A549 (cell line): ENCODE measurements at regions not wholly inside any gene's neighbourhood (a gene's known extent, or its start where the extent isn't known, plus 50 kb on each side); places are given as distances from the start of the nearest gene placed in this dataset.

Experiments used
- ATAC-seq, 2 experiments: fragments of 200-7000 bp in 1 of 2; fragments of >200 bp in 1 of 2; cut with Nextera tagmentation in 1 of 2; cut with Tn5 transposase in 1 of 2; 3 replicates each; pipeline versions ENCODE4 v1.8.0 to v1.9.1; 2018 to 2020; ENCODE audit warnings: mild to moderate bottlenecking in 1 of 2, moderate library complexity in 1 of 2
- CTCF ChIA-PET: fragments of 300-600 bp; sonication (Branson Sonifier 250); formaldehyde crosslinking; extraction: SDS; loops from one replicate; lab custom pipeline; 2021; ENCODE audit warnings: antibody characterized with exemption, inconsistent platforms; lab: Yijun Ruan, JAX
- POLR2A ChIA-PET: fragments of 350-600 bp; formaldehyde crosslinking; extraction: SDS; loops from one replicate; lab custom pipeline; 2021; ENCODE audit warnings: antibody characterized with exemption, inconsistent platforms; lab: Yijun Ruan, JAX
- DNase-seq, 2 experiments: peaks; one replicate each; pipeline versions ENCODE4 v3.0.0 to v3.0.0-alpha.2; 2011 to 2016; ENCODE audit warnings: low read depth in 1 of 2, low spot score in 1 of 2
- FAIRE-seq: peaks from 2 replicates; lab custom pipeline; 2011; peaks lifted over from hg19 to GRCh38; lab: Jason Lieb, UNC
- H3K27ac ChIP-seq, 2 experiments: fragments of >200 bp; sonication (Bioruptor Twin); formaldehyde crosslinking; 3 replicates each; pipeline ENCODE4 v1.5.1; 2016 to 2017
- H3K4me1 ChIP-seq: fragments of >200 bp; sonication (Bioruptor Twin); formaldehyde crosslinking; 3 replicates; pipeline ENCODE4 v1.6.1; 2016
- H3K4me2 ChIP-seq: fragments of >200 bp; sonication (Bioruptor Twin); formaldehyde crosslinking; 3 replicates; pipeline ENCODE4 v1.6.1; 2016
- H3K4me3 ChIP-seq: fragments of >200 bp; sonication (Bioruptor Twin); formaldehyde crosslinking; 3 replicates; pipeline ENCODE4 v1.5.1; 2016
- H3K9me3 ChIP-seq: fragments of >200 bp; sonication (Bioruptor Twin); formaldehyde crosslinking; 3 replicates; pipeline ENCODE4 v1.6.1; 2016
- BHLHE40 ChIP-seq: IDR thresholded peaks from 2 replicates; pipeline ENCODE4 v1.6.1; 2012; ENCODE audit warnings: low read depth, low read length, inconsistent platforms
- CBX2 ChIP-seq: fragments of 200-600 bp; sonication (generic); IDR thresholded peaks from 2 replicates; pipeline ENCODE4 v1.6.1; 2016; ENCODE audit warnings: low read depth, mild to moderate bottlenecking, borderline replicate concordance
- CBX8 ChIP-seq: fragments of 200-600 bp; sonication (generic); IDR thresholded peaks from 2 replicates; pipeline ENCODE4 v1.6.1; 2016
- CEBPB ChIP-seq, 2 experiments: fragments of >200 bp in 1 of 2; sonication (Bioruptor Twin) in 1 of 2; formaldehyde crosslinking in 1 of 2; IDR thresholded peaks; 2 replicates each; pipeline ENCODE4 v1.6.1; 2012 to 2016
- CHD2 ChIP-seq: fragments of 150-350 bp; IDR thresholded peaks from 2 replicates; pipeline ENCODE4 v1.6.1; 2014; ENCODE audit warnings: low read length; ENCODE audit not compliant: partially characterized antibody
- EHF ChIP-seq: fragments of 250-450 bp; sonication (Bioruptor Pico); IDR thresholded peaks from 2 replicates; pipeline ENCODE4 v1.5.0; 2020; ENCODE audit warnings: mild to moderate bottlenecking
- FOSB ChIP-seq: fragments of 250-450 bp; sonication (Bioruptor Pico); IDR thresholded peaks from 2 replicates; pipeline ENCODE4 v1.5.0; 2020; ENCODE audit warnings: mild to moderate bottlenecking, moderate library complexity
- HDAC2 ChIP-seq: fragments of 200-600 bp; sonication (generic); IDR thresholded peaks from 2 replicates; pipeline ENCODE4 v1.6.1; 2016
- HOXB5 ChIP-seq: fragments of 250-450 bp; sonication (Bioruptor Pico); IDR thresholded peaks from 2 replicates; pipeline ENCODE4 v1.5.0; 2020; ENCODE audit warnings: mild to moderate bottlenecking, moderate library complexity
- KDM1A ChIP-seq: fragments of 200-600 bp; sonication (generic); IDR thresholded peaks from 2 replicates; pipeline ENCODE4 v1.6.1; 2016; ENCODE audit warnings: low read depth, mild to moderate bottlenecking
- KDM5A ChIP-seq: fragments of 200-600 bp; sonication (generic); IDR thresholded peaks from 2 replicates; pipeline ENCODE4 v1.6.1; 2016; ENCODE audit warnings: antibody characterized with exemption, mild to moderate bottlenecking
- MAZ ChIP-seq: fragments of 150-350 bp; IDR thresholded peaks from 2 replicates; pipeline ENCODE4 v1.6.1; 2014; ENCODE audit warnings: antibody characterized with exemption, low read depth, low read length, borderline replicate concordance
- MYC ChIP-seq: IDR thresholded peaks from 2 replicates; pipeline ENCODE4 v1.6.1; 2012; ENCODE audit warnings: mild to moderate bottlenecking, inconsistent platforms, low read length, improper control_type of control experiment, borderline replicate concordance
- NFE2L2 ChIP-seq: fragments of 150-350 bp; conservative IDR thresholded peaks from 2 replicates; pipeline ENCODE4 v1.6.1; 2014; ENCODE audit warnings: low read length
- POLR2A ChIP-seq: IDR thresholded peaks from 2 replicates; pipeline ENCODE4 v1.6.1; 2012; ENCODE audit warnings: mild to moderate bottlenecking, low read length
- RAD21 ChIP-seq, 2 experiments: fragments of >200 bp in 1 of 2; sonication (Bioruptor Twin) in 1 of 2; formaldehyde crosslinking in 1 of 2; IDR thresholded peaks in 1 of 2; conservative IDR thresholded peaks in 1 of 2; 2 replicates in 1 of 2; 3 replicates in 1 of 2; pipeline ENCODE4 v1.6.1; 2012 to 2018; ENCODE audit warnings: inconsistent platforms in 1 of 2
- RARB ChIP-seq: fragments of 250-450 bp; sonication (Bioruptor Pico); IDR thresholded peaks from 2 replicates; pipeline ENCODE4 v1.8.0; 2021; ENCODE audit warnings: mild to moderate bottlenecking, moderate library complexity
- RNF2 ChIP-seq: fragments of 200-600 bp; sonication (generic); IDR thresholded peaks from 2 replicates; pipeline ENCODE4 v1.6.1; 2016; ENCODE audit warnings: low read depth, mild to moderate bottlenecking, antibody characterized with exemption, moderate library complexity, borderline replicate concordance
- TP53 ChIP-seq: fragments of 250-450 bp; sonication (Bioruptor Pico); IDR thresholded peaks from 2 replicates; pipeline ENCODE4 v1.5.0; 2021; ENCODE audit warnings: mild to moderate bottlenecking, moderate library complexity
- ZC3H11A ChIP-seq: fragments of 450-650 bp; IDR thresholded peaks from 2 replicates; pipeline ENCODE4 v1.6.1; 2014; ENCODE audit warnings: antibody characterized with exemption, mild to moderate bottlenecking
- ZFP36 ChIP-seq: fragments of 450-650 bp; IDR thresholded peaks from 2 replicates; pipeline ENCODE4 v1.6.1; 2014; ENCODE audit warnings: borderline replicate concordance; ENCODE audit not compliant: partially characterized antibody
- ZNF302 ChIP-seq: fragments of 250-450 bp; sonication (Bioruptor Pico); IDR thresholded peaks from 2 replicates; pipeline ENCODE4 v1.9.0; 2021; ENCODE audit warnings: inconsistent platforms, mild to moderate bottlenecking, moderate library complexity
- WGBS: methylation state at CpG from one replicate; pipeline ENCODE4 v1.1.6; 2017; ENCODE audit errors: missing lambda C conversion rate; 5-methylcytosine and 5-hydroxymethylcytosine counted together
- TF ChIP-seq, protein P1 (sequence below): fragments of 250-450 bp; sonication (Bioruptor Pico); IDR thresholded peaks from 2 replicates; pipeline ENCODE4 v1.5.0; 2020; ENCODE audit warnings: low read depth, mild to moderate bottlenecking, moderate library complexity
- TF ChIP-seq, protein P2 (sequence below): fragments of 150-350 bp; IDR thresholded peaks from 2 replicates; pipeline ENCODE4 v1.6.1; 2014; ENCODE audit warnings: low read depth, mild to moderate bottlenecking, low read length
- TF ChIP-seq, protein P3 (sequence below): fragments of >200 bp; sonication (Bioruptor Twin); formaldehyde crosslinking; IDR thresholded peaks from 3 replicates; pipeline ENCODE4 v1.5.1; 2016
- TF ChIP-seq, protein P4 (sequence below): IDR thresholded peaks from 2 replicates; pipeline ENCODE4 v1.6.1; 2012

DNA sequence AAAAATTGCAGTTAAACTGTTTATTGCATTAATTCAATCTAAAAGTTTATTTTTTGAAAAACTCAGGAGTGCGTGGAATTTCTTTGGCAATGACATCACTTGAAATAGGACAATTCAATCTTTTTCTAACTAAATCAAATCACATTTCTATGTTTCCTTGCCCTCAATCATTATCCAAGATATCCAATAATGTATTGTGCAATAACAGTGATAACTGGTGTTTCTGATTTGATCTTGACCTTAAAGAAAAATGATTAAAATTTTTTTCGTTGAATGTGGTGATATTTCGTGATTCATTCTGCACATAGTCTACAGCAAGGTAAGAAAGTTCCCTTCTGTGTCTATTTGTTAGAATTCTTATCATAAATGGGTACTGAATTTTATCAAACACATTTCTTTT, 163.2 kb downstream of the SPCS3 start:
- no peak overlapping the region for H3K4me2 ChIP-seq
- H3K9me3 ChIP-seq: no peaks in the 10 kb centered on the region
- no peak for FAIRE-seq
- H3K27ac ChIP-seq: no peak overlapping the region
- TF ChIP-seq CEBPB (IDR thresholded peaks at IDR 0.05) (0 out of 4 replicates have a peak, but pooled peaks of 1 of the 2 experiments have one; percentile 11), TP53 (no peak), ZNF302 (no peak), RAD21 (conservative IDR thresholded peaks at IDR 0.05 in 1 of 2, IDR thresholded peaks at IDR 0.05 in 1 of 2) (no peak), RNF2 (no peak)
- TF ChIP-seq, all 56 proteins: peak for 1
- 44% methylated on average over 3 of the region's 3 CpGs for WGBS
- ChIA-PET CTCF (no interaction called here), POLR2A (no interaction called here)
- DNase-seq: no peak
- Histone ChIP-seq H3K4me1 (no peaks in the 10 kb centered on the region), H3K4me3 (no peak overlapping the region)
- ATAC-seq: no peak

DNA sequence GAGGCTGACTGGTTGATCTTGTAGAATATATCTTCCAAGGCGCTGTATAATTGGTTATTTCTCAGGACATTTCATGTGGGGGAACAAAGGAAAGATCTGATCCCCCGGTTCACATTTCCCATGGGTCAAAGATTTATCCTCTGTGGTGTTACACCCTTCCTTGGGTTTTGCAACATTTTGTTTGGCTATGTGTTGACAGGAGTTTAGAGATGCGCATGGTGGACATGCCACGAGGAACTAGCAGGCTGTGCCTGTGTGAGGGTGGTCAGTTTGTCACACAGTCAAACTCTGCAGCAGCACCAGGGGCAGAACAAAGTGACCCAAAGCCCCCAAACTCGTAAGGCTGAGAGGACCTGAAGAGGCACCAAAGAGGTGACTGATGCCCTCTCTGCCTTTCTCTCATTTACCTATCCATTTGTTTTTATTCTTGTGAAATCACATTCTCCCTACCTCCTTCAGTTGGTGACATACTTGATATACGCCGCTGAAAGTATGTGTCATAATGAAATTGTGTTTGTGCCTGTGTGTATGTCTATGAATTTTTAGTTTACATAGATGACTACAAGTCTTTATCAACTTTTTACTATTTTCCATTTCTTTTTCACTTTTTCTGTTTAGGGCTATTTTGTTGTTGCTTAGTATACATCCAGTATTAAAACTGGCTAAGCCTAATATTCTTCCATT, 164.7 kb downstream of the SPCS3 start:
- H3K9me3 ChIP-seq: no peaks in the 10 kb centered on the region
- FAIRE-seq: no peak
- no peak overlapping the region for H3K4me2 ChIP-seq
- ChIA-PET POLR2A (no interaction called here), CTCF (no interaction called here)
- H3K4me3 ChIP-seq: no peak overlapping the region
- H3K4me1 ChIP-seq: no peaks in the 10 kb centered on the region
- WGBS: 69% methylated on average over 7 of the region's 7 CpGs
- no peak for DNase-seq
- no peak overlapping the region for H3K27ac ChIP-seq
- TF ChIP-seq, protein P1, sequence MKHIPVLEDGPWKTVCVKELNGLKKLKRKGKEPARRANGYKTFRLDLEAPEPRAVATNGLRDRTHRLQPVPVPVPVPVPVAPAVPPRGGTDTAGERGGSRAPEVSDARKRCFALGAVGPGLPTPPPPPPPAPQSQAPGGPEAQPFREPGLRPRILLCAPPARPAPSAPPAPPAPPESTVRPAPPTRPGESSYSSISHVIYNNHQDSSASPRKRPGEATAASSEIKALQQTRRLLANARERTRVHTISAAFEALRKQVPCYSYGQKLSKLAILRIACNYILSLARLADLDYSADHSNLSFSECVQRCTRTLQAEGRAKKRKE: no peak
- TF ChIP-seq ZNF302 (no peak), POLR2A (no peak)
- ATAC-seq: no peak

DNA sequence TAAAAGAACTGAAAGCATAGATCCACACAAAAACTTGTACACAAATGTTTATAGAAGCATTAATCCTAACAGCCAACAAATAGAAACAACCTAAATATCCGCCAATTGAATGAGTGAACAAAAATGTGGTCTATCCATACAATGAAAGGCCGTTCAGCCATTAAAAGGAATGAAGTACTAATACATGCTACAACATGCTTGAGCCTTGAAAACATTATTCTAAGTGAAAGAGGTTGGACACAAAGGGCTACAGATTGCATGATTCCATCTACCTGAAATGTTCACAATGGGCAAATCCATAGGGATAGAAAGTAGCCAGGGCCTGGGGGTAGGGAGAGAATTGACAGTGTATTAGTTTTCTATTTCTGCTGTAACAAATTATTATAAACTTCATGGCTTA, 169.2 kb downstream of the SPCS3 start:
- TF ChIP-seq CBX2 (no peak), EHF (CRISPR knock-in tag) (no peak), ZC3H11A (no peak), HDAC2 (no peak), RARB (CRISPR knock-in tag) (no peak), HOXB5 (no peak), CHD2 (no peak), RAD21 (conservative IDR thresholded peaks at IDR 0.05 in 1 of 2, IDR thresholded peaks at IDR 0.05 in 1 of 2) (no peak), CBX8 (no peak), FOSB (CRISPR knock-in tag) (no peak), ZFP36 (no peak), KDM5A (no peak), BHLHE40 (no peak), POLR2A (no peak)
- CTCF ChIA-PET: no interaction called here
- POLR2A ChIA-PET: no interaction called here
- H3K4me2 ChIP-seq: no peak overlapping the region
- no peak overlapping the region for H3K27ac ChIP-seq
- WGBS: 63% methylated on average over 2 of the region's 2 CpGs
- H3K9me3 ChIP-seq: no peaks in the 10 kb centered on the region
- ATAC-seq (no peak), FAIRE-seq (no peak), DNase-seq (no peak)
- no peak overlapping the region for H3K4me3 ChIP-seq
- H3K4me1 ChIP-seq: no peaks in the 10 kb centered on the region

DNA sequence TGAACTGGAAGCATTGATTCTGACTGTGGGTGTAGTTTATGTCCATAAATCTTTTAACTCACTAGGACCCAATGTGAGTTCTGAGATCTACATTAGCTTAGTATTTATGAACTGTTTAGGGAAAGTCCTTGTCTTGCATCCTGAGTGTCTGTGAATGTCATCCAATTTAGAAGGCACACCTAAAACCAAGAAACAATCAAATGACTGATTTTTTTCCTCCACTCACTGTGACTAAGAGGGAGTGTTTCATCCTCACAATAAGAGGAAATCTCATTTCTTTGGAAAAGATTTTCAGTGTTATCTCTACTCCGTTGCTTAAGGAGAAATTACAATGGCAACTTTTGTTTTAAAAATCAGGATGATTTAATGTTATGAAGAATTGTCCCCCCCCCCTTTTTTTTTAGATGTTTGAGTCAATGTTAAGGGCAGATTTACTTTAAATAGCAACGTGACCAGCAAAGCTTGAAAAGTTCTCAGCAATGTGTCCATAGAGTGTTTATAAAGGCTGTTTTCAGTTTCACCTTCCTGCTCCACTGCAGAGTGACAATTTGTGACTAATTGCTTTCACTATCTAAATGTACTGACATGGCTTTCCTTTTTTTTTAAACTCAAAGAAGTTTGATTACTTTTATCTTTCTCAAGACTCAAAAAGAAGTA, 173.0 kb downstream of the SPCS3 start:
- ChIA-PET CTCF (no interaction called here), POLR2A (no interaction called here)
- DNase-seq: no peak
- Histone ChIP-seq H3K4me2 (peak overlapping the region; percentile 21; the same call in 1 of the 3 replicates), H3K9me3 (no peaks in the 10 kb centered on the region), H3K27ac (no peak overlapping the region; a peak in 1 of 6 replicates), H3K4me3 (no peak overlapping the region), H3K4me1 (no peaks in the 10 kb centered on the region)
- WGBS: 57% methylated on average over 2 of the region's 2 CpGs
- no peak for FAIRE-seq
- no peak for ATAC-seq
- TF ChIP-seq, protein P1: no peak
- TF ChIP-seq BHLHE40 (no peak), KDM1A (no peak), MAZ (no peak), NFE2L2 (no peak), CEBPB (IDR thresholded peaks at IDR 0.05) (no peak), MYC (no peak)
- TF ChIP-seq, protein P2, sequence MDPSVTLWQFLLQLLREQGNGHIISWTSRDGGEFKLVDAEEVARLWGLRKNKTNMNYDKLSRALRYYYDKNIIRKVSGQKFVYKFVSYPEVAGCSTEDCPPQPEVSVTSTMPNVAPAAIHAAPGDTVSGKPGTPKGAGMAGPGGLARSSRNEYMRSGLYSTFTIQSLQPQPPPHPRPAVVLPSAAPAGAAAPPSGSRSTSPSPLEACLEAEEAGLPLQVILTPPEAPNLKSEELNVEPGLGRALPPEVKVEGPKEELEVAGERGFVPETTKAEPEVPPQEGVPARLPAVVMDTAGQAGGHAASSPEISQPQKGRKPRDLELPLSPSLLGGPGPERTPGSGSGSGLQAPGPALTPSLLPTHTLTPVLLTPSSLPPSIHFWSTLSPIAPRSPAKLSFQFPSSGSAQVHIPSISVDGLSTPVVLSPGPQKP: no peak
- TF ChIP-seq, protein P3, sequence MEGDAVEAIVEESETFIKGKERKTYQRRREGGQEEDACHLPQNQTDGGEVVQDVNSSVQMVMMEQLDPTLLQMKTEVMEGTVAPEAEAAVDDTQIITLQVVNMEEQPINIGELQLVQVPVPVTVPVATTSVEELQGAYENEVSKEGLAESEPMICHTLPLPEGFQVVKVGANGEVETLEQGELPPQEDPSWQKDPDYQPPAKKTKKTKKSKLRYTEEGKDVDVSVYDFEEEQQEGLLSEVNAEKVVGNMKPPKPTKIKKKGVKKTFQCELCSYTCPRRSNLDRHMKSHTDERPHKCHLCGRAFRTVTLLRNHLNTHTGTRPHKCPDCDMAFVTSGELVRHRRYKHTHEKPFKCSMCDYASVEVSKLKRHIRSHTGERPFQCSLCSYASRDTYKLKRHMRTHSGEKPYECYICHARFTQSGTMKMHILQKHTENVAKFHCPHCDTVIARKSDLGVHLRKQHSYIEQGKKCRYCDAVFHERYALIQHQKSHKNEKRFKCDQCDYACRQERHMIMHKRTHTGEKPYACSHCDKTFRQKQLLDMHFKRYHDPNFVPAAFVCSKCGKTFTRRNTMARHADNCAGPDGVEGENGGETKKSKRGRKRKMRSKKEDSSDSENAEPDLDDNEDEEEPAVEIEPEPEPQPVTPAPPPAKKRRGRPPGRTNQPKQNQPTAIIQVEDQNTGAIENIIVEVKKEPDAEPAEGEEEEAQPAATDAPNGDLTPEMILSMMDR: no peak
- TF ChIP-seq, protein P4, sequence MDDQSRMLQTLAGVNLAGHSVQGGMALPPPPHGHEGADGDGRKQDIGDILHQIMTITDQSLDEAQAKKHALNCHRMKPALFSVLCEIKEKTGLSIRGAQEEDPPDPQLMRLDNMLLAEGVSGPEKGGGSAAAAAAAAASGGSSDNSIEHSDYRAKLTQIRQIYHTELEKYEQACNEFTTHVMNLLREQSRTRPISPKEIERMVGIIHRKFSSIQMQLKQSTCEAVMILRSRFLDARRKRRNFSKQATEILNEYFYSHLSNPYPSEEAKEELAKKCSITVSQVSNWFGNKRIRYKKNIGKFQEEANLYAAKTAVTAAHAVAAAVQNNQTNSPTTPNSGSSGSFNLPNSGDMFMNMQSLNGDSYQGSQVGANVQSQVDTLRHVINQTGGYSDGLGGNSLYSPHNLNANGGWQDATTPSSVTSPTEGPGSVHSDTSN: no peak
